Dedifferentiated amniotic fluid mesenchymal stem cell (primary cell): ENCODE measurements at regions not wholly inside any gene's neighbourhood (a gene's known extent, or its start where the extent isn't known, plus 50 kb on each side); places are given as distances from the start of the nearest gene placed in this dataset.

Source experiments
- DNase-seq: peaks from one replicate; pipeline ENCODE4 v3.0.0-alpha.2; 2016; ENCODE audit errors: extremely low spot score

GRCh38 chrX:107560980-107561379, 67.3 kb upstream of the PRPS1 start:
- no peak for DNase-seq

GRCh38 chrX:107561468-107562215, 66.7 kb upstream of the PRPS1 start:
- DNase-seq = no peak

GRCh38 chrX:107562482-107562881, 65.8 kb upstream of the PRPS1 start:
- no peak for DNase-seq

GRCh38 chrX:107563824-107564223, 64.5 kb upstream of the PRPS1 start:
- DNase-seq = no peak

GRCh38 chrX:107565015-107565414, 63.3 kb upstream of the PRPS1 start:
- no peak for DNase-seq

GRCh38 chrX:107565931-107566603, 62.2 kb upstream of the PRPS1 start:
- DNase-seq = no peak

GRCh38 chrX:107566604-107567262, 61.6 kb upstream of the PRPS1 start:
- DNase-seq = no peak

- DNase-seq = no peak
Observed at GRCh38 chrX:107567370-107567769, 60.9 kb upstream of the PRPS1 start.

GRCh38 chrX:107571296-107571998, 56.9 kb upstream of the PRPS1 start:
- peak; percentile 41 for DNase-seq

GRCh38 chrX:107573016-107573415, 55.3 kb upstream of the PRPS1 start:
- no peak for DNase-seq

- DNase-seq = peak; percentile 28
Observed at GRCh38 chrX:107574054-107574683, 54.1 kb upstream of the PRPS1 start.

GRCh38 chrX:107574711-107575110, 53.6 kb upstream of the PRPS1 start:
- no peak for DNase-seq

GRCh38 chrX:107576392-107576791, 51.9 kb upstream of the PRPS1 start:
- no peak for DNase-seq

GRCh38 chrX:107576841-107577240, 51.5 kb upstream of the PRPS1 start:
- no peak for DNase-seq

GRCh38 chrX:107577933-107578332, 50.4 kb upstream of the PRPS1 start:
- no peak for DNase-seq
